CD8-positive, alpha-beta memory T cell (primary cell): ENCODE measurements at regions not wholly inside any gene's neighbourhood (a gene's known extent, or its start where the extent isn't known, plus 50 kb on each side); places are given as distances from the start of the nearest gene placed in this dataset.

Source experiments
- CTCF ChIA-PET: fragments of 350-600 bp; sonication (Branson Sonifier 250); formaldehyde crosslinking; loops from one replicate; lab custom pipeline; 2021; ENCODE audit warnings: antibody characterized with exemption; lab: Charles Lee
- POLR2A ChIA-PET: fragments of 350-600 bp; sonication (Branson Sonifier 250); formaldehyde crosslinking; loops from one replicate; lab custom pipeline; 2021; ENCODE audit warnings: antibody characterized with exemption; lab: Charles Lee
- DNase-seq, 5 donors: peaks; one replicate each; pipeline versions ENCODE4 v3.0.0 to v3.0.0-alpha.2; 2020 to 2022; ENCODE audit warnings: mixed read lengths in 1 of 5
- H3K27ac ChIP-seq: one replicate; pipeline ENCODE4 v1.7.0; 2013; ENCODE audit warnings: low read depth, mild to moderate bottlenecking, low read length, moderate library complexity
- H3K27me3 ChIP-seq: 2 replicates; pipeline ENCODE4 v1.7.0; 2013; ENCODE audit warnings: low read length, mild to moderate bottlenecking; ENCODE audit not compliant: insufficient read depth, poor library complexity, severe bottlenecking
- H3K36me3 ChIP-seq: 2 replicates; pipeline ENCODE4 v1.7.0; 2013; ENCODE audit warnings: mild to moderate bottlenecking, low read length, moderate library complexity; ENCODE audit not compliant: insufficient read depth
- H3K4me1 ChIP-seq: 2 replicates; pipeline ENCODE4 v1.7.0; 2013; ENCODE audit warnings: mild to moderate bottlenecking, low read length, moderate library complexity; ENCODE audit not compliant: insufficient read depth
- H3K4me3 ChIP-seq: 2 replicates; pipeline ENCODE4 v1.7.0; 2013; ENCODE audit warnings: mild to moderate bottlenecking, low read length
- H3K9me3 ChIP-seq: 2 replicates; pipeline ENCODE4 v1.7.0; 2013; ENCODE audit warnings: mild to moderate bottlenecking, low read length
- H3K27ac Mint-ChIP-seq, 8 donors: one replicate each; pipeline ENCODE4 v1.8.0; 2020 to 2021; ENCODE audit warnings: mixed read lengths in 8 of 8, mild to moderate bottlenecking in 6 of 8, inconsistent platforms in 3 of 8, moderate library complexity in 3 of 8
- H3K27me3 Mint-ChIP-seq, 2 donors: one replicate each; pipeline ENCODE4 v1.8.0; 2020 to 2021; ENCODE audit warnings: mixed read lengths in 2 of 2, mild to moderate bottlenecking in 1 of 2, moderate library complexity in 1 of 2
- H3K36me3 Mint-ChIP-seq, 3 donors: one replicate each; pipeline ENCODE4 v1.8.0; 2020 to 2021; ENCODE audit warnings: mixed read lengths in 3 of 3, inconsistent platforms in 1 of 3, mild to moderate bottlenecking in 1 of 3
- H3K4me1 Mint-ChIP-seq, 3 donors: one replicate each; pipeline ENCODE4 v1.8.0; 2020 to 2021; ENCODE audit warnings: mixed read lengths in 3 of 3, inconsistent platforms in 1 of 3, mild to moderate bottlenecking in 1 of 3
- H3K4me3 Mint-ChIP-seq, 7 donors: one replicate each; pipeline ENCODE4 v1.8.0; 2020 to 2021; ENCODE audit warnings: mixed read lengths in 7 of 7, mild to moderate bottlenecking in 6 of 7, moderate library complexity in 4 of 7, inconsistent platforms in 2 of 7
- H3K9me3 Mint-ChIP-seq, 5 donors: one replicate each; pipeline ENCODE4 v1.8.0; 2020 to 2022; ENCODE audit warnings: mixed read lengths in 5 of 5, mild to moderate bottlenecking in 3 of 5, moderate library complexity in 2 of 5, inconsistent platforms in 1 of 5

GRCh38 chr1:83800066-83800465, 198.9 kb downstream of the TTLL7 start:
- DNase-seq = no peak
- H3K36me3 ChIP-seq = no peaks in the 10 kb centered on the region
- CTCF ChIA-PET = no interaction called here
- no peak overlapping the region for H3K27ac ChIP-seq
- no peaks in the 10 kb centered on the region for H3K27me3 ChIP-seq
- no peak overlapping the region for H3K4me3 ChIP-seq
- Mint-ChIP-seq H3K9me3 (peaks cover 0 to 4% (median 0%) of the 10 kb centered on the region in 5 donors), H3K4me1 (no peaks in the 10 kb centered on the region), H3K4me3 (no peak overlapping the region), H3K27me3 (no peaks in the 10 kb centered on the region), H3K27ac (no peak overlapping the region), H3K36me3 (peaks cover 0 to 2% (median 0%) of the 10 kb centered on the region in 3 donors)
- no peaks in the 10 kb centered on the region for H3K9me3 ChIP-seq
- POLR2A ChIA-PET = no interaction called here
- H3K4me1 ChIP-seq = no peaks in the 10 kb centered on the region

- H3K4me1 ChIP-seq = no peaks in the 10 kb centered on the region
- H3K36me3 Mint-ChIP-seq = peaks cover 0 to 2% (median 0%) of the 10 kb centered on the region in 3 donors
- H3K27me3 ChIP-seq = no peaks in the 10 kb centered on the region
- H3K27ac ChIP-seq = no peak overlapping the region
- H3K4me1 Mint-ChIP-seq = no peaks in the 10 kb centered on the region
- H3K9me3 ChIP-seq = no peaks in the 10 kb centered on the region
- POLR2A ChIA-PET = no interaction called here
- no peak overlapping the region for H3K4me3 ChIP-seq
- H3K4me3 Mint-ChIP-seq = no peak overlapping the region
- no peaks in the 10 kb centered on the region for H3K27me3 Mint-ChIP-seq
- H3K27ac Mint-ChIP-seq = no peak overlapping the region
- H3K9me3 Mint-ChIP-seq = peaks cover 0 to under 1% (median 0%) of the 10 kb centered on the region in 5 donors
- H3K36me3 ChIP-seq = no peaks in the 10 kb centered on the region
- CTCF ChIA-PET = no interaction called here
- DNase-seq = no peak
Measured at GRCh38 chr1:83799594-83799993, 199.3 kb downstream of the TTLL7 start.

- H3K36me3 ChIP-seq = no peaks in the 10 kb centered on the region
- H3K27me3 ChIP-seq = no peaks in the 10 kb centered on the region
- H3K27me3 Mint-ChIP-seq = no peaks in the 10 kb centered on the region
- DNase-seq = no peak
- no peak overlapping the region for H3K27ac ChIP-seq
- no peaks in the 10 kb centered on the region for H3K9me3 Mint-ChIP-seq
- H3K36me3 Mint-ChIP-seq = peaks cover 0 to 2% (median 0%) of the 10 kb centered on the region in 3 donors
- ChIA-PET POLR2A (no interaction called here), CTCF (no interaction called here)
- no peaks in the 10 kb centered on the region for H3K9me3 ChIP-seq
- H3K4me1 Mint-ChIP-seq = no peaks in the 10 kb centered on the region
- H3K4me1 ChIP-seq = no peaks in the 10 kb centered on the region
- H3K4me3 ChIP-seq = no peak overlapping the region
- no peak overlapping the region for H3K4me3 Mint-ChIP-seq
- H3K27ac Mint-ChIP-seq = no peak overlapping the region
Measured at GRCh38 chr1:83798965-83799364, 200.0 kb downstream of the TTLL7 start.

GRCh38 chr1:83796409-83796808, 202.5 kb downstream of the TTLL7 start:
- H3K4me3 ChIP-seq = no peak overlapping the region
- no peak overlapping the region for H3K27ac ChIP-seq
- Mint-ChIP-seq H3K4me3 (no peak overlapping the region), H3K9me3 (no peaks in the 10 kb centered on the region), H3K4me1 (no peaks in the 10 kb centered on the region), H3K36me3 (no peaks in the 10 kb centered on the region), H3K27me3 (no peaks in the 10 kb centered on the region), H3K27ac (no peak overlapping the region)
- DNase-seq = no peak
- no peaks in the 10 kb centered on the region for H3K36me3 ChIP-seq
- ChIA-PET CTCF (no interaction called here), POLR2A (no interaction called here)
- no peaks in the 10 kb centered on the region for H3K27me3 ChIP-seq
- H3K4me1 ChIP-seq = no peaks in the 10 kb centered on the region
- no peaks in the 10 kb centered on the region for H3K9me3 ChIP-seq

DNA sequence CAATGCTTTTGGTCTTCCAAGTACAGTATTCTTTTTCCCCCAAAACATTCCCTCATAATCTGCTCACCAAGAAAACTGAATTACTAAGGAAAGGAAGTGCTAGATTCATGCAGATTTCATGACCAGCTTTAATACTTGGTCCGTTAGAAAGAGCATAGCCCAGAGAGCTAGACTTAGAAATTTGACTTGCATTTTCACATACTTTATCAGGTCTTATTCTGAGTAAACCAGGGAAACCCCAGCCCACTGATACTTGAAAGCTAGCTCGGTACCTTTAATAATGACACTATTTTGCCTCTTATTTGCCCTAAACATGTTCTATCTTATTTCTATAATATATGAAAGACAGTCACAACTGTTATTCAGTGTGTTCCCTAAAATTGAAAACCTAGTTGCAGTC, 204.5 kb downstream of the TTLL7 start:
- H3K27ac ChIP-seq = no peak overlapping the region
- Mint-ChIP-seq H3K4me1 (no peaks in the 10 kb centered on the region), H3K27me3 (no peaks in the 10 kb centered on the region), H3K27ac (no peak overlapping the region), H3K9me3 (peaks cover 0 to 2% (median 0%) of the 10 kb centered on the region in 5 donors), H3K4me3 (no peak overlapping the region), H3K36me3 (no peaks in the 10 kb centered on the region)
- H3K27me3 ChIP-seq = no peaks in the 10 kb centered on the region
- no peak for DNase-seq
- H3K4me1 ChIP-seq = no peaks in the 10 kb centered on the region
- no peaks in the 10 kb centered on the region for H3K36me3 ChIP-seq
- ChIA-PET POLR2A (no interaction called here), CTCF (no interaction called here)
- H3K9me3 ChIP-seq = no peaks in the 10 kb centered on the region
- no peak overlapping the region for H3K4me3 ChIP-seq

DNA sequence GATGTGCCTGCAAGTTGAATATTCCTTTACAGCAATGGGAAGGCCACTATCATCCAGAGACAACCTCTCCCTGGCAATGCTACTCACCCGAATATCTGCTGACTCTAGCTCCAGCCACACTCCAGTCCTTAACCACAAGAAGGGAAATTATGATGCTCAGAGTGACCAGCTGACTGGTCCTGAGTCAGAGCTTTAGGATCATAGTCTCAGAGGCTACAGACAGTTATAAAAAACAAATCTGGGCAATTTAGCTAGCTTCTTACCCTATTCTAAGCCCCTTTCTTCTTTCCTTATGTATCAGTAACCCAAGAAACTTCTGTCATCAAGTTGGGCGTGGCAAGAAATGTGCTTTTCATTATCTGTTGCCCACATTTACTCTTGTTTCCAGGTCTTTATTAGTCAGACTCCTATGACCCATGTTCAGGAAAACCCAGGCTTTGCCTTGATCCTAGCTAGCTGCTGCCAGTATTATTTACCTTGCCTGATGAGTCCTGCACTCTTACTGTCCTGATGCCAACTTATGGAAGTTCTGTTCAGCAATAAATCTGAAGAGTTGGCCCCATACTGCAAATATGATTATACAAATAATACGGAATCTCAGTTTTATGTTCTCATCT, 207.0 kb downstream of the TTLL7 start:
- Mint-ChIP-seq H3K36me3 (no peaks in the 10 kb centered on the region), H3K27me3 (no peaks in the 10 kb centered on the region), H3K4me1 (no peaks in the 10 kb centered on the region), H3K27ac (no peak overlapping the region), H3K4me3 (no peak overlapping the region), H3K9me3 (peaks cover 0 to 2% (median 0%) of the 10 kb centered on the region in 5 donors)
- Histone ChIP-seq H3K36me3 (no peaks in the 10 kb centered on the region), H3K4me3 (no peak overlapping the region), H3K27ac (no peak overlapping the region), H3K9me3 (no peaks in the 10 kb centered on the region), H3K27me3 (no peaks in the 10 kb centered on the region), H3K4me1 (no peaks in the 10 kb centered on the region)
- POLR2A ChIA-PET = no interaction called here
- DNase-seq = no peak
- CTCF ChIA-PET = no interaction called here

DNA sequence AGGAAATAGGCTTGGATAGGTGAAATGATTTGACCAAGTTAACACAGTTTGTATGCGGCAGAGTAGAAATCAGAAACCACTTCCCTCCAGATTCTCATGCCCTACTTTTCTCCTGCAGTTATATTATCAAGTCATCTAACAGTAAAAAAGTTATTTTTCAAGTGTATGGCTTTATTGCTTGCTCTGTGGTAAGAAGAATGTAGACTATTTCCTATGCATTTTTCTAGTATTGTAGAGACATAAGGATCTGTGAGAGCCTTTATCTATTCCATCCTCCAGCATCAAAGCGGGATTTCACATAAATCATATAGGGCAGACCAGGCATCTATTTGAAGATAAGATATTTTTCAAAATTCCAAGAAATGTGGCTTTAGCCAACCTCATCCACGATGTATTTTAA, 208.5 kb downstream of the TTLL7 start:
- Mint-ChIP-seq H3K27me3 (no peaks in the 10 kb centered on the region), H3K9me3 (peaks cover 0 to 2% (median 0%) of the 10 kb centered on the region in 5 donors), H3K4me3 (no peak overlapping the region), H3K4me1 (no peaks in the 10 kb centered on the region), H3K36me3 (no peaks in the 10 kb centered on the region), H3K27ac (no peak overlapping the region)
- ChIA-PET CTCF (no interaction called here), POLR2A (no interaction called here)
- Histone ChIP-seq H3K36me3 (no peaks in the 10 kb centered on the region), H3K4me3 (no peak overlapping the region), H3K27ac (no peak overlapping the region), H3K9me3 (no peaks in the 10 kb centered on the region), H3K4me1 (no peaks in the 10 kb centered on the region), H3K27me3 (no peaks in the 10 kb centered on the region)
- DNase-seq = no peak

- H3K4me3 Mint-ChIP-seq = no peak overlapping the region
- CTCF ChIA-PET = no interaction called here
- H3K27me3 Mint-ChIP-seq = peaks cover 0 to 2% of the 10 kb centered on the region in 2 donors
Measured at GRCh38 chr1:83787246-83787998, 211.5 kb downstream of the TTLL7 start.

More at GRCh38 chr1:83787246-83787998, 211.5 kb downstream of the TTLL7 start:
- Histone ChIP-seq H3K36me3 (no peaks in the 10 kb centered on the region), H3K9me3 (no peaks in the 10 kb centered on the region), H3K4me1 (no peaks in the 10 kb centered on the region), H3K4me3 (no peak overlapping the region), H3K27me3 (no peaks in the 10 kb centered on the region), H3K27ac (no peak overlapping the region)
- peaks cover 0 to 12% (median 2%) of the 10 kb centered on the region in 5 donors for H3K9me3 Mint-ChIP-seq
- DNase-seq = no peak
- no peaks in the 10 kb centered on the region for H3K4me1 Mint-ChIP-seq
- H3K27ac Mint-ChIP-seq = no peak overlapping the region
- POLR2A ChIA-PET = no interaction called here
- no peaks in the 10 kb centered on the region for H3K36me3 Mint-ChIP-seq
